HEK293 (cell line): ENCODE measurements at regions not wholly inside any gene's neighbourhood (a gene's known extent, or its start where the extent isn't known, plus 50 kb on each side); places are given as distances from the start of the nearest gene placed in this dataset.

Source experiments
- CTCF ChIA-PET: fragments of 350-600 bp; formaldehyde crosslinking; extraction: SDS; loops from one replicate; lab custom pipeline; 2021; ENCODE audit warnings: antibody characterized with exemption; lab: Yijun Ruan, JAX
- POLR2A ChIA-PET: fragments of 300-600 bp; formaldehyde crosslinking; extraction: SDS; loops from one replicate; lab custom pipeline; 2020; ENCODE audit warnings: antibody characterized with exemption, inconsistent platforms; lab: Yijun Ruan, JAX
- H3K27ac ChIP-seq: fragments of 200-500 bp; sonication (Bioruptor generic); 2 replicates; pipeline ENCODE4 v1.5.1; 2014; ENCODE audit warnings: low read depth, low read length, control low read depth, inconsistent platforms; ENCODE audit errors: extremely low read depth
- H3K36me3 ChIP-seq, 2 experiments: fragments of 200-500 bp in 1 of 2; sonication (Bioruptor generic) in 1 of 2; 1 replicate in 1 of 2; 2 replicates in 1 of 2; pipeline ENCODE4 v1.5.1; 2014 to 2017; ENCODE audit warnings: inconsistent platforms in 2 of 2, low read length in 2 of 2; ENCODE audit not compliant: control insufficient read depth in 2 of 2, insufficient read depth in 1 of 2
- H3K4me1 ChIP-seq: fragments of 200-500 bp; sonication (Bioruptor generic); 2 replicates; pipeline ENCODE4 v1.5.1; 2014; ENCODE audit warnings: mild to moderate bottlenecking, low read length, inconsistent platforms; ENCODE audit not compliant: control insufficient read depth, insufficient read depth
- H3K4me3 ChIP-seq: 2 replicates; pipeline ENCODE4 v1.5.1; 2011; ENCODE audit warnings: low read depth, mild to moderate bottlenecking, control low read depth, low read length, moderate library complexity
- H3K9me3 ChIP-seq: fragments of 200-500 bp; sonication (Bioruptor generic); 2 replicates; pipeline ENCODE4 v1.5.1; 2014; ENCODE audit warnings: low read depth, low read length, inconsistent platforms; ENCODE audit not compliant: control insufficient read depth, insufficient read depth
- BCL11A ChIP-seq: fragments of 450-650 bp; formaldehyde crosslinking; IDR thresholded peaks from 2 replicates; pipeline ENCODE4 v1.5.1; 2016; ENCODE audit warnings: low read depth, missing biosample characterization, missing genetic modification characterization
- HOXC10 ChIP-seq: sonication (generic); formaldehyde crosslinking; IDR thresholded peaks from 2 replicates; pipeline ENCODE4 v1.8.1; 2023; ENCODE audit warnings: mild to moderate bottlenecking, missing genetic modification reagents
- MYNN ChIP-seq: fragments of 450-650 bp; formaldehyde crosslinking; IDR thresholded peaks from 2 replicates; pipeline ENCODE4 v1.5.1; 2016; ENCODE audit warnings: missing biosample characterization, missing genetic modification characterization, borderline replicate concordance
- PRDM6 ChIP-seq: fragments of 450-650 bp; formaldehyde crosslinking; IDR thresholded peaks from 2 replicates; pipeline ENCODE4 v1.5.1; 2017; ENCODE audit warnings: missing biosample characterization, missing genetic modification characterization
- SP7 ChIP-seq: fragments of 450-650 bp; formaldehyde crosslinking; IDR thresholded peaks from 2 replicates; pipeline ENCODE4 v1.5.1; 2016; ENCODE audit warnings: missing biosample characterization, missing genetic modification characterization
- TCF7L2 ChIP-seq: IDR thresholded peaks from 2 replicates; pipeline ENCODE4 v1.6.1; 2011; ENCODE audit warnings: low read depth, mild to moderate bottlenecking, inconsistent platforms, low read length, moderate library complexity, borderline replicate concordance
- TRIM28 ChIP-seq: IDR thresholded peaks from 2 replicates; pipeline ENCODE4 v1.6.1; 2011; ENCODE audit warnings: low read length, control low read depth, borderline replicate concordance
- ZBTB8A ChIP-seq: fragments of 450-650 bp; formaldehyde crosslinking; IDR thresholded peaks from 2 replicates; pipeline ENCODE4 v1.5.1; 2016; ENCODE audit warnings: missing biosample characterization, missing genetic modification characterization
- ZEB2 ChIP-seq: fragments of 450-650 bp; formaldehyde crosslinking; IDR thresholded peaks from 2 replicates; pipeline ENCODE4 v1.5.1; 2016; ENCODE audit warnings: missing biosample characterization, missing genetic modification characterization
- ZFP37 ChIP-seq: fragments of 450-650 bp; formaldehyde crosslinking; IDR thresholded peaks from 2 replicates; pipeline ENCODE4 v1.5.1; 2016; ENCODE audit warnings: missing biosample characterization, missing genetic modification characterization
- ZNF132 ChIP-seq: fragments of 450-650 bp; formaldehyde crosslinking; IDR thresholded peaks from 2 replicates; pipeline ENCODE4 v1.5.1; 2017; ENCODE audit warnings: missing biosample characterization, missing genetic modification characterization, borderline replicate concordance
- ZNF274 ChIP-seq, 2 experiments: fragments of 200-500 bp in 1 of 2; fragments of 450-650 bp in 1 of 2; sonication (Bioruptor generic) in 1 of 2; formaldehyde crosslinking in 1 of 2; IDR thresholded peaks; 2 replicates each; pipeline versions ENCODE4 v1.5.1 to v1.6.1; 2014 to 2016; ENCODE audit warnings: borderline replicate concordance in 1 of 2, inconsistent platforms in 1 of 2, low read length in 1 of 2, missing biosample characterization in 1 of 2, missing genetic modification characterization in 1 of 2
- ZNF324 ChIP-seq: fragments of 450-650 bp; formaldehyde crosslinking; IDR thresholded peaks from 2 replicates; pipeline ENCODE4 v1.5.1; 2016; ENCODE audit warnings: missing biosample characterization, missing genetic modification characterization
- ZNF350 ChIP-seq: fragments of 450-650 bp; formaldehyde crosslinking; IDR thresholded peaks from 2 replicates; pipeline ENCODE4 v1.5.0; 2017; ENCODE audit warnings: missing biosample characterization, mild to moderate bottlenecking, missing genetic modification characterization
- ZNF571 ChIP-seq: fragments of 450-650 bp; formaldehyde crosslinking; IDR thresholded peaks from 2 replicates; pipeline ENCODE4 v1.5.0; 2017; ENCODE audit warnings: missing biosample characterization, missing genetic modification characterization
- ZNF621 ChIP-seq: fragments of 450-650 bp; formaldehyde crosslinking; IDR thresholded peaks from 2 replicates; pipeline ENCODE4 v1.5.1; 2017; ENCODE audit warnings: missing biosample characterization, missing genetic modification characterization
- ZNF677 ChIP-seq: fragments of 450-650 bp; IDR thresholded peaks from 2 replicates; pipeline ENCODE4 v1.5.0; 2018; ENCODE audit warnings: missing biosample characterization, mild to moderate bottlenecking, missing genetic modification characterization, moderate library complexity
- ZNF747 ChIP-seq: fragments of 450-650 bp; formaldehyde crosslinking; IDR thresholded peaks from 2 replicates; pipeline ENCODE4 v1.5.1; 2016; ENCODE audit warnings: missing biosample characterization, missing genetic modification characterization
- ZNF785 ChIP-seq: fragments of 450-650 bp; formaldehyde crosslinking; IDR thresholded peaks from 2 replicates; pipeline ENCODE4 v1.5.1; 2016; ENCODE audit warnings: missing biosample characterization, missing genetic modification characterization
- ZNF792 ChIP-seq: fragments of 450-650 bp; formaldehyde crosslinking; IDR thresholded peaks from 2 replicates; pipeline ENCODE4 v1.5.1; 2016; ENCODE audit warnings: missing biosample characterization, missing genetic modification characterization
- ZSCAN16 ChIP-seq: fragments of 450-650 bp; formaldehyde crosslinking; IDR thresholded peaks from 2 replicates; pipeline ENCODE4 v1.5.1; 2016; ENCODE audit warnings: missing biosample characterization, missing genetic modification characterization
- TF ChIP-seq, protein P1 (sequence below): fragments of 450-650 bp; formaldehyde crosslinking; IDR thresholded peaks from 2 replicates; pipeline ENCODE4 v1.5.1; 2016; ENCODE audit warnings: missing biosample characterization, missing genetic modification characterization
- TF ChIP-seq, protein P2 (sequence below): fragments of 450-650 bp; formaldehyde crosslinking; conservative IDR thresholded peaks from 2 replicates; pipeline ENCODE4 v1.5.1; 2016; ENCODE audit warnings: low read depth, missing biosample characterization, missing genetic modification characterization
- TF ChIP-seq, protein P3 (sequence below): fragments of 450-650 bp; IDR thresholded peaks from 2 replicates; pipeline ENCODE4 v1.5.1; 2018; ENCODE audit warnings: missing biosample characterization, missing genetic modification characterization
- TF ChIP-seq, protein P4 (sequence below): fragments of 450-650 bp; formaldehyde crosslinking; IDR thresholded peaks from 2 replicates; pipeline ENCODE4 v1.5.1; 2017; ENCODE audit warnings: missing biosample characterization, missing genetic modification characterization

DNA sequence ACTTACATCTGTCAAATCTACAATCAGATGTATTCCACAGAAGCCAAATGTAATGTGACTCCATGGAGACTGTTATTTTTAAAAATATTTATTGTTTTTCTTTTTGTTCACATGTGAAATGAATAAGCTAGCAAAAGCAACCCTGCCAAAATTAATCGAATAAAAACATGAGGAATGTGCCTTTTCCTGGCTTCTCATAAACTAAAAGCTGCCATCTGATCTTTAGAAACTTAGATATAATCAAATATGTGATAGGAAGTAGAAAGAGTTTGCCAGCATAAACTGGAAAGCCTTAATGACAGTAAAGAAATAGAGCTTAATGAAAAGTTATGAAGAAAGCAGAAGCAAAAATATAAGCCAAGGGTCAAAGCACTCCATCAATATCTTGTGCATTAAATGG, 1724.7 kb upstream of the WWC1 start:
- CTCF ChIA-PET = interaction anchor here (0.6 kb wide), 1 partner anchor 1599 kb away, joined by 3 read pairs; no protein-coding TSS in a partner anchor
- Histone ChIP-seq H3K4me1 (no peaks in the 10 kb centered on the region), H3K9me3 (no peaks in the 10 kb centered on the region), H3K27ac (no peak overlapping the region), H3K4me3 (no peak overlapping the region), H3K36me3 (no peaks in the 10 kb centered on the region)
- TF ChIP-seq BCL11A (no peak), ZNF350 (tag by site-specific recombination) (no peak), SP7 (tag by site-specific recombination) (no peak), ZNF132 (no peak), ZFP37 (tag by site-specific recombination) (no peak), ZNF747 (tag by site-specific recombination) (no peak), ZNF571 (tag by site-specific recombination) (no peak)
- TF ChIP-seq, protein P1, sequence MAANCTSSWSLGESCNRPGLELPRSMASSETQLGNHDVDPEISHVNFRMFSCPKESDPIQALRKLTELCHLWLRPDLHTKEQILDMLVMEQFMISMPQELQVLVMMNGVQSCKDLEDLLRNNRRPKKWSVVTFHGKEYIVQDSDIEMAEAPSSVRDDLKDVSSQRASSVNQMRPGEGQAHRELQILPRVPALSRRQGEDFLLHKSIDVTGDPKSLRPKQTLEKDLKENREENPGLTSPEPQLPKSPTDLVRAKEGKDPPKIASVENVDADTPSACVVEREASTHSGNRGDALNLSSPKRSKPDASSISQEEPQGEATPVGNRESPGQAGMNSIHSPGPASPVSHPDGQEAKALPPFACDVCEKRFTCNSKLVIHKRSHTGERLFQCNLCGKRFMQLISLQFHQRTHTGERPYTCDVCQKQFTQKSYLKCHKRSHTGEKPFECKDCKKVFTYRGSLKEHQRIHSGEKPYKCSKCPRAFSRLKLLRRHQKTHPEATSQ = no peak
- POLR2A ChIA-PET = no interaction called here

DNA sequence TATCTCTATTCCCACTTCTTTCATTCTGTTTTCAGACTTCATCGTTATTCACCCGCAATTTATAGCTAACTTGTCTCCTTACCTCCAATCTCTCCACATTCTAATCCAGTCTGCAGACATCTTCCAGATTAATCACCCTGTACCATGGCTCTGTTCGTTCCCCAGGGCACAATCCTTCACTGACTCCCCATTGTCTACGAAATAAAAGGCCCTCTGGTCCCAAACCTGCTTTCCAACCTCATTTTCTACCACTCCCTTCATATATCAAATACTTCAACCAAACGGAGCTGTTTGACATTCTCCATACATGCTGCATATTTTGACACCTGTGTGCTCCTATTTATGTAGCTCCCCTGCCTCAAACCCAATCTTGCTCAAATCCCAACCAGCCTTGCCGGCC, 1720.6 kb upstream of the WWC1 start:
- Histone ChIP-seq H3K27ac (no peak overlapping the region), H3K4me1 (no peaks in the 10 kb centered on the region), H3K9me3 (no peaks in the 10 kb centered on the region), H3K4me3 (no peak overlapping the region), H3K36me3 (no peaks in the 10 kb centered on the region)
- ChIA-PET POLR2A (no interaction called here), CTCF (no interaction called here)
- TF ChIP-seq ZBTB8A (no peak), HOXC10 (CRISPR knock-in tag) (no peak), ZNF621 (no peak), ZSCAN16 (tag by site-specific recombination) (no peak), TCF7L2 (no peak), ZEB2 (tag by site-specific recombination) (no peak), ZNF677 (tag by site-specific recombination) (no peak), PRDM6 (tag by site-specific recombination) (no peak), MYNN (tag by site-specific recombination) (no peak), TRIM28 (no peak), ZNF324 (tag by site-specific recombination) (no peak), BCL11A (no peak), ZNF274 (IDR thresholded peaks at IDR 0.05; ENCODE audit: low read length) (no peak), ZNF274 (tag by site-specific recombination; IDR thresholded peaks at IDR 0.05; ENCODE audit: borderline replicate concordance) (no peak), ZNF792 (tag by site-specific recombination) (no peak), ZNF785 (tag by site-specific recombination) (no peak)
- TF ChIP-seq, protein P2, sequence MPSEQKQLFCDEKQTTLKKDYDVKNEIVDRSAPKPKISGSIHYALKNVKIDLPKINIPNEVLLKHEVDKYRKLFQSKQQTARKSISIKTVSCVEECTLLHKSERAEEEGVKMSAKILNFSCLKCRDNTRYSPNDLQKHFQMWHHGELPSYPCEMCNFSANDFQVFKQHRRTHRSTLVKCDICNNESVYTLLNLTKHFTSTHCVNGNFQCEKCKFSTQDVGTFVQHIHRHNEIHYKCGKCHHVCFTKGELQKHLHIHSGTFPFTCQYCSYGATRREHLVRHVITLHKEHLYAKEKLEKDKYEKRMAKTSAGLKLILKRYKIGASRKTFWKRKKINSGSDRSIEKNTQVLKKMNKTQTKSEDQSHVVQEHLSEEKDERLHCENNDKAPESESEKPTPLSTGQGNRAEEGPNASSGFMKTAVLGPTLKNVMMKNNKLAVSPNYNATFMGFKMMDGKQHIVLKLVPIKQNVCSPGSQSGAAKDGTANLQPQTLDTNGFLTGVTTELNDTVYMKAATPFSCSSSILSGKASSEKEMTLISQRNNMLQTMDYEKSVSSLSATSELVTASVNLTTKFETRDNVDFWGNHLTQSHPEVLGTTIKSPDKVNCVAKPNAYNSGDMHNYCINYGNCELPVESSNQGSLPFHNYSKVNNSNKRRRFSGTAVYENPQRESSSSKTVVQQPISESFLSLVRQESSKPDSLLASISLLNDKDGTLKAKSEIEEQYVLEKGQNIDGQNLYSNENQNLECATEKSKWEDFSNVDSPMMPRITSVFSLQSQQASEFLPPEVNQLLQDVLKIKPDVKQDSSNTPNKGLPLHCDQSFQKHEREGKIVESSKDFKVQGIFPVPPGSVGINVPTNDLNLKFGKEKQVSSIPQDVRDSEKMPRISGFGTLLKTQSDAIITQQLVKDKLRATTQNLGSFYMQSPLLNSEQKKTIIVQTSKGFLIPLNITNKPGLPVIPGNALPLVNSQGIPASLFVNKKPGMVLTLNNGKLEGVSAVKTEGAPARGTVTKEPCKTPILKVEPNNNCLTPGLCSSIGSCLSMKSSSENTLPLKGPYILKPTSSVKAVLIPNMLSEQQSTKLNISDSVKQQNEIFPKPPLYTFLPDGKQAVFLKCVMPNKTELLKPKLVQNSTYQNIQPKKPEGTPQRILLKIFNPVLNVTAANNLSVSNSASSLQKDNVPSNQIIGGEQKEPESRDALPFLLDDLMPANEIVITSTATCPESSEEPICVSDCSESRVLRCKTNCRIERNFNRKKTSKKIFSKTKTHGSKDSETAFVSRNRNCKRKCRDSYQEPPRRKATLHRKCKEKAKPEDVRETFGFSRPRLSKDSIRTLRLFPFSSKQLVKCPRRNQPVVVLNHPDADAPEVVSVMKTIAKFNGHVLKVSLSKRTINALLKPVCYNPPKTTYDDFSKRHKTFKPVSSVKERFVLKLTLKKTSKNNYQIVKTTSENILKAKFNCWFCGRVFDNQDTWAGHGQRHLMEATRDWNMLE = no peak
- TF ChIP-seq, protein P3, sequence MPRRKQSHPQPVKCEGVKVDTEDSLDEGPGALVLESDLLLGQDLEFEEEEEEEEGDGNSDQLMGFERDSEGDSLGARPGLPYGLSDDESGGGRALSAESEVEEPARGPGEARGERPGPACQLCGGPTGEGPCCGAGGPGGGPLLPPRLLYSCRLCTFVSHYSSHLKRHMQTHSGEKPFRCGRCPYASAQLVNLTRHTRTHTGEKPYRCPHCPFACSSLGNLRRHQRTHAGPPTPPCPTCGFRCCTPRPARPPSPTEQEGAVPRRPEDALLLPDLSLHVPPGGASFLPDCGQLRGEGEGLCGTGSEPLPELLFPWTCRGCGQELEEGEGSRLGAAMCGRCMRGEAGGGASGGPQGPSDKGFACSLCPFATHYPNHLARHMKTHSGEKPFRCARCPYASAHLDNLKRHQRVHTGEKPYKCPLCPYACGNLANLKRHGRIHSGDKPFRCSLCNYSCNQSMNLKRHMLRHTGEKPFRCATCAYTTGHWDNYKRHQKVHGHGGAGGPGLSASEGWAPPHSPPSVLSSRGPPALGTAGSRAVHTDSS (tag by site-specific recombination) = no peak
- TF ChIP-seq, protein P4, sequence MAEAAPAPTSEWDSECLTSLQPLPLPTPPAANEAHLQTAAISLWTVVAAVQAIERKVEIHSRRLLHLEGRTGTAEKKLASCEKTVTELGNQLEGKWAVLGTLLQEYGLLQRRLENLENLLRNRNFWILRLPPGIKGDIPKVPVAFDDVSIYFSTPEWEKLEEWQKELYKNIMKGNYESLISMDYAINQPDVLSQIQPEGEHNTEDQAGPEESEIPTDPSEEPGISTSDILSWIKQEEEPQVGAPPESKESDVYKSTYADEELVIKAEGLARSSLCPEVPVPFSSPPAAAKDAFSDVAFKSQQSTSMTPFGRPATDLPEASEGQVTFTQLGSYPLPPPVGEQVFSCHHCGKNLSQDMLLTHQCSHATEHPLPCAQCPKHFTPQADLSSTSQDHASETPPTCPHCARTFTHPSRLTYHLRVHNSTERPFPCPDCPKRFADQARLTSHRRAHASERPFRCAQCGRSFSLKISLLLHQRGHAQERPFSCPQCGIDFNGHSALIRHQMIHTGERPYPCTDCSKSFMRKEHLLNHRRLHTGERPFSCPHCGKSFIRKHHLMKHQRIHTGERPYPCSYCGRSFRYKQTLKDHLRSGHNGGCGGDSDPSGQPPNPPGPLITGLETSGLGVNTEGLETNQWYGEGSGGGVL (tag by site-specific recombination) = no peak
